ENCODE measurements at regions not wholly inside any gene's neighbourhood (a gene's known extent, or its start where the extent isn't known, plus 50 kb on each side); places are given as distances from the start of the nearest gene placed in this dataset.

DNA sequence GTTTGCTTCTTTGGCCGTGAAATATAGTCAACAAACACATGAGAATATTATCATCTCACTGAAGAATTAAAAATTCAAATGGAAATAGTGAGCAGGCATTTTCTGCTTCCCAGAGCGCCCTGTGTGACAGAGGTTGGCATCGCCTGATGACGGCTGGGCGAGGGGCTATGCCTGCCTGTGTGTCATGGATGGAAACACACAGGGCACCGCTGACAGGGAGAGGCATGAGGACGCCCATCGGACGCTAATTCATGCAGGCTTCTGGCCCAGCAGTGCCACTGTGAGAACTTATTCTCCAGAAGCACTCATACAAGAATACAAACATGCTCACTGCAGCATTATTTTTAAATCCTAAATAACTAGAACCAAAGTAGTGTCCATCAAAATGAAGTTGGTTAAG lies 61.4 kb upstream of the OTOS start:
- TF ChIP-seq USF2 (IDR thresholded peaks at IDR 0.05; ENCODE audit: low read length), result no peak
- no peak for TF ChIP-seq CTCF (IDR thresholded peaks at IDR 0.05; ENCODE audit: control extremely low read depth in 1 of 3, insufficient read depth in 1 of 3, low read depth in 1 of 3, low read length in 3 of 3)
- TF ChIP-seq POLR2AphosphoS5 (IDR thresholded peaks at IDR 0.05; ENCODE audit: low read depth, low read length), result no peak
- TF ChIP-seq TAF1 (IDR thresholded peaks at IDR 0.05; ENCODE audit: low read depth, low read length), result no peak
- TF ChIP-seq EP300 (IDR thresholded peaks at IDR 0.05; ENCODE audit: borderline replicate concordance in 1 of 2, low read depth in 2 of 2, low read length in 2 of 2), result no peak
- TF ChIP-seq, protein P1, sequence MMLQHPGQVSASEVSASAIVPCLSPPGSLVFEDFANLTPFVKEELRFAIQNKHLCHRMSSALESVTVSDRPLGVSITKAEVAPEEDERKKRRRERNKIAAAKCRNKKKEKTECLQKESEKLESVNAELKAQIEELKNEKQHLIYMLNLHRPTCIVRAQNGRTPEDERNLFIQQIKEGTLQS (IDR thresholded peaks at IDR 0.05; ENCODE audit: insufficient read depth, low read depth, low read length), result no peak
- no peak for TF ChIP-seq POLR2A (IDR thresholded peaks at IDR 0.05; ENCODE audit: control extremely low read depth in 1 of 2, low read depth in 2 of 2, low read length in 2 of 2)
- TF ChIP-seq RFX5 (IDR thresholded peaks at IDR 0.05; ENCODE audit: borderline replicate concordance, low read depth, low read length), result no peak
- TF ChIP-seq CHD2 (IDR thresholded peaks at IDR 0.05; ENCODE audit: low read length), result no peak
- no peak for TF ChIP-seq MAX (IDR thresholded peaks at IDR 0.05)
- TF ChIP-seq CREB1 (IDR thresholded peaks at IDR 0.05), result no peak

Data from H1 (cell line).